ENCODE measurements at regions not wholly inside any gene's neighbourhood (a gene's known extent, or its start where the extent isn't known, plus 50 kb on each side); places are given as distances from the start of the nearest gene placed in this dataset.

- TF ChIP-seq ZNF175 (tag by site-specific recombination; IDR thresholded peaks at IDR 0.05) (no peak), ZNF335 (tag by site-specific recombination; conservative IDR thresholded peaks at IDR 0.05) (no peak), ZNF777 (tag by site-specific recombination; IDR thresholded peaks at IDR 0.05; ENCODE audit: borderline replicate concordance) (no peak), CTCF (tag by site-specific recombination; IDR thresholded peaks at IDR 0.05) (no peak), KLF10 (tag by site-specific recombination; IDR thresholded peaks at IDR 0.05) (no peak), TCF7L2 (IDR thresholded peaks at IDR 0.05; ENCODE audit: borderline replicate concordance, low read depth, low read length) (no peak), ZNF792 (tag by site-specific recombination; IDR thresholded peaks at IDR 0.05) (no peak), ZNF132 (tag by site-specific recombination; IDR thresholded peaks at IDR 0.05; ENCODE audit: borderline replicate concordance) (no peak), PBX3 (CRISPR knock-in tag; IDR thresholded peaks at IDR 0.05) (no peak), ZNF16 (tag by site-specific recombination; IDR thresholded peaks at IDR 0.05; ENCODE audit: low read depth) (no peak)
- TF ChIP-seq, protein P1, sequence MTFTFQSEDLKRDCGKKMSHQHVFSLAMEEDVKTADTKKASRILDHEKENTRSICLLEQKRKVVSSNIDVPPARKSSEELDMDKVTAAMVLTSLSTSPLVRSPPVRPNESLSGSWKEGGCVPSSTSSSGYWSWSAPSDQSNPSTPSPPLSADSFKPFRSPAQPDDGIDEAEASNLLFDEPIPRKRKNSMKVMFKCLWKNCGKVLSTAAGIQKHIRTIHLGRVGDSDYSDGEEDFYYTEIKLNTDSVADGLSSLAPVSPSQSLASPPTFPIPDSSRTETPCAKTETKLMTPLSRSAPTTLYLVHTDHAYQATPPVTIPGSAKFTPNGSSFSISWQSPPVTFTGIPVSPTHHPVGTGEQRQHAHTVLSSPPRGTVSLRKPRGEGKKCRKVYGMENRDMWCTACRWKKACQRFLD (tag by site-specific recombination; IDR thresholded peaks at IDR 0.05), result no peak
Observed at GRCh38 chr2:122656403-122656802, 901.0 kb downstream of the TSN start.
